Osteocyte (in vitro differentiated cells): ENCODE measurements at regions not wholly inside any gene's neighbourhood (a gene's known extent, or its start where the extent isn't known, plus 50 kb on each side); places are given as distances from the start of the nearest gene placed in this dataset.
A peak's percentile ranks its signal among the peaks of the same experiment; 100 is the strongest.

Experiments
- DNase-seq: peaks from one replicate; pipeline ENCODE4 v3.0.0; 2021; ENCODE audit warnings: mixed read lengths; ENCODE audit not compliant: unreplicated experiment; ENCODE audit errors: extremely low spot score
- H3K27ac Mint-ChIP-seq: one replicate; pipeline ENCODE4 v1.8.0; 2021; ENCODE audit warnings: mild to moderate bottlenecking, mixed read lengths; ENCODE audit not compliant: unreplicated experiment
- H3K27me3 Mint-ChIP-seq: one replicate; pipeline ENCODE4 v1.8.0; 2021; ENCODE audit warnings: mixed read lengths; ENCODE audit not compliant: unreplicated experiment
- H3K36me3 Mint-ChIP-seq: one replicate; pipeline ENCODE4 v1.8.0; 2021; ENCODE audit warnings: mixed read lengths; ENCODE audit not compliant: unreplicated experiment
- H3K4me1 Mint-ChIP-seq: one replicate; pipeline ENCODE4 v1.8.0; 2021; ENCODE audit warnings: mixed read lengths; ENCODE audit not compliant: unreplicated experiment
- H3K4me3 Mint-ChIP-seq: one replicate; pipeline ENCODE4 v1.8.0; 2021; ENCODE audit warnings: mild to moderate bottlenecking, moderate library complexity, mixed read lengths; ENCODE audit not compliant: unreplicated experiment
- H3K9me3 Mint-ChIP-seq: one replicate; pipeline ENCODE4 v1.8.0; 2021; ENCODE audit warnings: mixed read lengths; ENCODE audit not compliant: unreplicated experiment
- CTCF ChIP-seq: fragments of 200-600 bp; sonication (generic); IDR thresholded peaks from 2 replicates; pipeline ENCODE4 v1.5.0; 2021; ENCODE audit warnings: antibody characterized with exemption, mild to moderate bottlenecking, moderate library complexity

DNA sequence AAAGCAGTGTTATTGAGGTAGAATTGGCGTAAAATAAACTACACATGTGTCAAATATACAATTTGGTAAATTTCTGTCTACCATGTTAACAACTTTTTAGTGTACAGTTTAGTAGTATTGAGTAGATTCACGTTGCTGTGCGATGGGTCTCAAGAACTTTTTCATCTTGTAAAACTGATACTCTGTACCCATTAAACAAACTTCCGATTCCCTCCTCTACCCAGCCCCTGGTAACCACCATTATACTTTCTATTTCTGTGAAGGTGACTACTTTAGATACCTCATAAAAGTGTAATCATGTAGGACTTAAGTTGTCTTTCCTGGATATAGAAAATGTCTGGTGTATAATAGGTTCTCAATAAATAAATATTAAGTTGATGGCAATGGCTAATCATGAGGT lies 408.5 kb upstream of the POT1 start:
- Mint-ChIP-seq H3K9me3 (no peaks in the 10 kb centered on the region), H3K4me1 (no peaks in the 10 kb centered on the region), H3K4me3 (no peak overlapping the region), H3K27ac (no peak overlapping the region), H3K27me3 (no peaks in the 10 kb centered on the region), H3K36me3 (no peaks in the 10 kb centered on the region)
- no peak for TF ChIP-seq CTCF
- no peak for DNase-seq

DNA sequence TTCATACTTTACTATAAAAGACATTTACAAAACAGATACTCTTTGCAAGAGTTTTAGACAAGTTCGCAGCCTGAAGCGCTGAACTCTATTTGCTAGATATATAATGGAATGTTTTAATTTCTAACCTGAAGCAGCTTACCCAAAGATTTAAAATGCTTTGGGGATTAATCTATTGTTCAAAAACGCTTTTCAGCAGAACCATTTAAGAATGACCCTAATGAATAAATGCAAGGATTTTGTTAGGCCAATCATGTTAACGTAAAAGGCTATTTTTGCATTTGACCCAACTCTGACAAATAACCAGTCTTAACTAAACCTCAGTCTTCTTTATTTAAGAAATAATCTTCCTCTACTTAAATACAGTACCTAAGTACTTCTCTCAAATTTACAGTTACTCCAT lies 406.7 kb upstream of the POT1 start:
- no peak overlapping the region for H3K27ac Mint-ChIP-seq
- no peaks in the 10 kb centered on the region for H3K4me1 Mint-ChIP-seq
- no peak for TF ChIP-seq CTCF
- no peaks in the 10 kb centered on the region for H3K9me3 Mint-ChIP-seq
- DNase-seq: no peak
- no peak overlapping the region for H3K4me3 Mint-ChIP-seq
- H3K36me3 Mint-ChIP-seq: no peaks in the 10 kb centered on the region
- H3K27me3 Mint-ChIP-seq: no peaks in the 10 kb centered on the region

- TF ChIP-seq CTCF: no peak
- peaks cover 6% of the 10 kb centered on the region for H3K9me3 Mint-ChIP-seq
- no peak for DNase-seq
- H3K27me3 Mint-ChIP-seq: no peaks in the 10 kb centered on the region
- H3K4me3 Mint-ChIP-seq: no peak overlapping the region
- H3K27ac Mint-ChIP-seq: no peak overlapping the region
- peaks cover 8% of the 10 kb centered on the region for H3K4me1 Mint-ChIP-seq
- no peaks in the 10 kb centered on the region for H3K36me3 Mint-ChIP-seq
These were observed 397.1 kb upstream of the POT1 start for GRCh38 chr7:125326666-125327255.

GRCh38 chr7:125316466-125316865 lies 386.8 kb upstream of the POT1 start:
- no peaks in the 10 kb centered on the region for H3K36me3 Mint-ChIP-seq
- no peaks in the 10 kb centered on the region for H3K27me3 Mint-ChIP-seq
- H3K27ac Mint-ChIP-seq: no peak overlapping the region
- no peak overlapping the region for H3K4me3 Mint-ChIP-seq
- H3K9me3 Mint-ChIP-seq: peaks cover 3% of the 10 kb centered on the region
- TF ChIP-seq CTCF: peak; percentile 37
- no peaks in the 10 kb centered on the region for H3K4me1 Mint-ChIP-seq
- no peak for DNase-seq

- Mint-ChIP-seq H3K36me3 (no peaks in the 10 kb centered on the region), H3K4me1 (no peaks in the 10 kb centered on the region), H3K4me3 (no peak overlapping the region), H3K27me3 (peaks cover 3% of the 10 kb centered on the region), H3K9me3 (peaks cover 11% of the 10 kb centered on the region), H3K27ac (no peak overlapping the region)
- no peak for DNase-seq
- TF ChIP-seq CTCF: no peak
These were observed 369.6 kb upstream of the POT1 start for GRCh38 chr7:125299003-125299765.
